H9 (cell line): ENCODE measurements at regions not wholly inside any gene's neighbourhood (a gene's known extent, or its start where the extent isn't known, plus 50 kb on each side); places are given as distances from the start of the nearest gene placed in this dataset.
A peak's percentile ranks its signal among the peaks of the same experiment; 100 is the strongest.
"Not testable (repeated sequence)": the region's sequence is repeated elsewhere in the genome, so short reads cannot be mapped to it uniquely, and the experiment has no call there.

ENCODE experiments used
- DNase-seq: peaks from one replicate; pipeline ENCODE4 v3.0.0-alpha.2; 2017
- H2AFZ ChIP-seq: one replicate; pipeline ENCODE4 v1.6.1; 2013; ENCODE audit warnings: mild to moderate bottlenecking, low read length, control low read depth, moderate library complexity
- H2AK5ac ChIP-seq: 2 replicates; pipeline ENCODE4 v1.6.1; 2013; ENCODE audit warnings: low read length, control low read depth, mixed read lengths; ENCODE audit not compliant: insufficient read length
- H2BK120ac ChIP-seq: one replicate; pipeline ENCODE4 v1.6.1; 2013; ENCODE audit warnings: low read depth, mild to moderate bottlenecking, low read length, control low read depth, inconsistent platforms; ENCODE audit not compliant: poor library complexity, severe bottlenecking
- H2BK12ac ChIP-seq: 2 replicates; pipeline ENCODE4 v1.6.1; 2013; ENCODE audit warnings: low read length, control low read depth, mixed read lengths, low read depth; ENCODE audit not compliant: insufficient read length
- H2BK15ac ChIP-seq: 2 replicates; pipeline ENCODE4 v1.6.1; 2013; ENCODE audit warnings: low read depth, low read length, control low read depth
- H2BK20ac ChIP-seq: one replicate; pipeline ENCODE4 v1.6.1; 2013; ENCODE audit warnings: low read depth, mild to moderate bottlenecking, low read length, control low read depth, inconsistent platforms; ENCODE audit not compliant: poor library complexity, severe bottlenecking
- H2BK5ac ChIP-seq: 2 replicates; pipeline ENCODE4 v1.6.1; 2013; ENCODE audit warnings: low read length, control low read depth, mixed read lengths; ENCODE audit not compliant: insufficient read length
- H3K14ac ChIP-seq: 2 replicates; pipeline ENCODE4 v1.6.1; 2013; ENCODE audit warnings: low read length, control low read depth; ENCODE audit not compliant: insufficient read depth
- H3K18ac ChIP-seq: 2 replicates; pipeline ENCODE4 v1.6.1; 2013; ENCODE audit warnings: low read depth, mild to moderate bottlenecking, mixed read lengths, low read length, control low read depth; ENCODE audit not compliant: insufficient read length
- H3K23ac ChIP-seq: 2 replicates; pipeline ENCODE4 v1.6.1; 2013; ENCODE audit warnings: low read length, control low read depth, mixed read lengths, low read depth; ENCODE audit not compliant: insufficient read length
- H3K23me2 ChIP-seq: 2 replicates; pipeline ENCODE4 v1.6.1; 2013; ENCODE audit warnings: low read depth, mild to moderate bottlenecking, mixed read lengths, low read length, control low read depth; ENCODE audit not compliant: insufficient read length, poor library complexity, severe bottlenecking
- H3K27ac ChIP-seq: 2 replicates; pipeline ENCODE4 v1.5.1; 2013; ENCODE audit warnings: low read length, control low read depth, mixed read lengths, low read depth; ENCODE audit not compliant: insufficient read length
- H3K27me3 ChIP-seq: 2 replicates; pipeline ENCODE4 v1.6.1; 2013; ENCODE audit warnings: low read length, control low read depth, inconsistent platforms; ENCODE audit not compliant: insufficient read depth
- H3K4ac ChIP-seq: 2 replicates; pipeline ENCODE4 v1.6.1; 2013; ENCODE audit warnings: low read depth, mild to moderate bottlenecking, control low read depth, inconsistent platforms, low read length, moderate library complexity
- H3K4me1 ChIP-seq: 2 replicates; pipeline ENCODE4 v1.6.1; 2013; ENCODE audit warnings: low read length, control low read depth, inconsistent platforms; ENCODE audit not compliant: insufficient read depth
- H3K4me2 ChIP-seq: 2 replicates; pipeline ENCODE4 v1.6.1; 2013; ENCODE audit warnings: low read length, control low read depth, mixed read lengths; ENCODE audit not compliant: insufficient read length, insufficient read depth
- H3K56ac ChIP-seq: 2 replicates; pipeline ENCODE4 v1.6.1; 2013; ENCODE audit warnings: low read depth, mild to moderate bottlenecking, mixed read lengths, low read length, control low read depth; ENCODE audit not compliant: insufficient read length
- H3K79me1 ChIP-seq: 2 replicates; pipeline ENCODE4 v1.6.1; 2013; ENCODE audit warnings: low read depth, mild to moderate bottlenecking, moderate library complexity, low read length, control low read depth, inconsistent platforms; ENCODE audit not compliant: insufficient read depth, poor library complexity, severe bottlenecking
- H3K79me2 ChIP-seq: 2 replicates; pipeline ENCODE4 v1.6.1; 2013; ENCODE audit warnings: low read length, control low read depth, inconsistent platforms; ENCODE audit not compliant: insufficient read depth
- H3K9ac ChIP-seq: 2 replicates; pipeline ENCODE4 v1.6.1; 2013; ENCODE audit warnings: low read length, control low read depth, mixed read lengths; ENCODE audit not compliant: insufficient read length; ENCODE audit errors: extremely low read depth
- H3K9me3 ChIP-seq: one replicate; pipeline ENCODE4 v1.6.1; 2013; ENCODE audit warnings: low read depth, low read length, inconsistent platforms; ENCODE audit not compliant: control insufficient read depth
- H3T11ph ChIP-seq: one replicate; pipeline ENCODE4 v1.6.1; 2013; ENCODE audit warnings: mild to moderate bottlenecking, low read length, control low read depth, inconsistent platforms
- H4K20me1 ChIP-seq: one replicate; pipeline ENCODE4 v1.6.1; 2013; ENCODE audit not compliant: control insufficient read depth, insufficient read length, insufficient read depth
- H4K5ac ChIP-seq: 2 replicates; pipeline ENCODE4 v1.6.1; 2013; ENCODE audit warnings: low read depth, mild to moderate bottlenecking, mixed read lengths, low read length, control low read depth; ENCODE audit not compliant: insufficient read length
- H4K8ac ChIP-seq: replicated peaks from 2 replicates; pipeline ENCODE4 v1.6.1; 2013; ENCODE audit warnings: low read length, control low read depth, mixed read lengths, low read depth; ENCODE audit not compliant: insufficient read length
- H4K91ac ChIP-seq: 2 replicates; pipeline ENCODE4 v1.6.1; 2013; ENCODE audit warnings: low read depth, mild to moderate bottlenecking, moderate library complexity, mixed read lengths, low read length, control low read depth; ENCODE audit not compliant: insufficient read length
- H3K27ac Mint-ChIP-seq, 3 experiments: 2 replicates in 2 of 3; 3 replicates in 1 of 3; pipeline ENCODE4 v1.8.0; 2020 to 2021; ENCODE audit warnings: mixed read lengths in 3 of 3, mild to moderate bottlenecking in 1 of 3, moderate library complexity in 1 of 3
- H3K27me3 Mint-ChIP-seq: 2 replicates; pipeline ENCODE4 v1.8.0; 2021; ENCODE audit warnings: low read depth, mild to moderate bottlenecking, moderate library complexity, mixed read lengths
- H3K36me3 Mint-ChIP-seq, 3 experiments: 2 replicates in 2 of 3; 3 replicates in 1 of 3; pipeline ENCODE4 v1.8.0; 2020 to 2021; ENCODE audit warnings: low read depth in 3 of 3, mixed read lengths in 3 of 3; ENCODE audit not compliant: insufficient read depth in 1 of 3
- H3K4me1 Mint-ChIP-seq, 2 experiments: 2 replicates each; pipeline ENCODE4 v1.8.0; 2020; ENCODE audit warnings: mixed read lengths in 2 of 2
- H3K4me3 Mint-ChIP-seq, 2 experiments: 2 replicates in 1 of 2; 3 replicates in 1 of 2; pipeline ENCODE4 v1.8.0; 2020 to 2021; ENCODE audit warnings: mild to moderate bottlenecking in 2 of 2, mixed read lengths in 2 of 2, moderate library complexity in 1 of 2
- H3K9me3 Mint-ChIP-seq, 2 experiments: 2 replicates in 1 of 2; 3 replicates in 1 of 2; pipeline ENCODE4 v1.8.0; 2020; ENCODE audit warnings: mild to moderate bottlenecking in 2 of 2, mixed read lengths in 2 of 2, moderate library complexity in 1 of 2
- CTCF ChIP-seq: fragments of 200-600 bp; sonication (generic); conservative IDR thresholded peaks from 3 replicates; pipeline ENCODE4 v1.8.0; 2021; ENCODE audit warnings: antibody characterized with exemption, mild to moderate bottlenecking
- WGBS: extraction: QIAGEN DNeasy Blood & Tissue Kit; methylation state at CpG from one replicate; pipeline ENCODE4 v1.1.7; 2013; ENCODE audit warnings: missing lambda C conversion rate, low lambda C conversion rate, mixed read lengths; ENCODE audit not compliant: insufficient read length; ENCODE audit errors: extremely low coverage; 5-methylcytosine and 5-hydroxymethylcytosine counted together

- TF ChIP-seq CTCF: peak; percentile 62
- H3K27me3 ChIP-seq: no peaks in the 10 kb centered on the region
- H3T11ph ChIP-seq: no peak overlapping the region
- H3K79me1 ChIP-seq: no peaks in the 10 kb centered on the region
- H3K4ac ChIP-seq: no peak overlapping the region
- H2BK12ac ChIP-seq: no peak overlapping the region
- no peak overlapping the region for H2AK5ac ChIP-seq
- H2AFZ ChIP-seq: no peak overlapping the region
- Mint-ChIP-seq H3K27ac (no peak overlapping the region), H3K36me3 (no peaks in the 10 kb centered on the region; a peak in 1 of 7 replicates), H3K4me3 (no peak overlapping the region), H3K27me3 (no peaks in the 10 kb centered on the region), H3K4me1 (no peaks in the 10 kb centered on the region), H3K9me3 (no peaks in the 10 kb centered on the region)
- no peak overlapping the region for H3K56ac ChIP-seq
- H3K79me2 ChIP-seq: no peaks in the 10 kb centered on the region
- no peak overlapping the region for H3K27ac ChIP-seq
- no peak overlapping the region for H2BK15ac ChIP-seq
- no peak overlapping the region for H2BK120ac ChIP-seq
- no peak overlapping the region for H2BK5ac ChIP-seq
- no peak overlapping the region for H3K9ac ChIP-seq
- H3K14ac ChIP-seq: no peak overlapping the region
- peak; percentile 37 for DNase-seq
- H3K23ac ChIP-seq: no peak overlapping the region
- no peak overlapping the region for H4K8ac ChIP-seq
- no peaks in the 10 kb centered on the region for H3K4me1 ChIP-seq
- H4K20me1 ChIP-seq: no peaks in the 10 kb centered on the region
- no peak overlapping the region for H2BK20ac ChIP-seq
- no peaks in the 10 kb centered on the region for H3K23me2 ChIP-seq
- H3K4me2 ChIP-seq: no peak overlapping the region
- H3K18ac ChIP-seq: no peak overlapping the region
- H4K91ac ChIP-seq: no peak overlapping the region
- no CpG with 5 or more reads among the region's 4 CpGs for WGBS
- H3K9me3 ChIP-seq: no peaks in the 10 kb centered on the region
- H4K5ac ChIP-seq: no peak overlapping the region
Measured at GRCh38 chr2:58594175-58594574, 353.1 kb upstream of the FANCL start.

GRCh38 chr2:58586178-58586577 is 345.1 kb upstream of the FANCL start:
- not testable (repeated sequence) for H3K79me2 ChIP-seq, H3K27me3 Mint-ChIP-seq, H3K4me1 ChIP-seq, H4K5ac ChIP-seq, H3K27ac Mint-ChIP-seq, H2BK5ac ChIP-seq, H2AFZ ChIP-seq, H3K9me3 ChIP-seq, H3K27me3 ChIP-seq, H4K91ac ChIP-seq, H3K9ac ChIP-seq, H4K20me1 ChIP-seq, H4K8ac ChIP-seq, H3K27ac ChIP-seq, H3K4me3 Mint-ChIP-seq, H3K14ac ChIP-seq, H3K56ac ChIP-seq, H2AK5ac ChIP-seq, H2BK20ac ChIP-seq, H3K23ac ChIP-seq, H3K36me3 Mint-ChIP-seq, H3K23me2 ChIP-seq, H2BK15ac ChIP-seq, H3K4ac ChIP-seq, H3K18ac ChIP-seq, H2BK12ac ChIP-seq, H3K9me3 Mint-ChIP-seq, DNase-seq, H3K4me2 ChIP-seq, H3T11ph ChIP-seq, H3K79me1 ChIP-seq, H2BK120ac ChIP-seq
- WGBS: no CpG with 5 or more reads among the region's 5 CpGs
- H3K4me1 Mint-ChIP-seq: peaks cover 7 to 15% of the 10 kb centered on the region in 2 experiments; a peak in 3 of 4 replicates
